CD4-positive, alpha-beta T cell treated with Interleukin-10 for 1 hour (primary cell): ENCODE measurements at regions not wholly inside any gene's neighbourhood (a gene's known extent, or its start where the extent isn't known, plus 50 kb on each side); places are given as distances from the start of the nearest gene placed in this dataset.
"Not testable (repeated sequence)": the region's sequence is repeated elsewhere in the genome, so short reads cannot be mapped to it uniquely, and the experiment has no call there.

Experiments used
- DNase-seq: peaks from one replicate; pipeline ENCODE4 v3.0.0-alpha.2; 2020

- no peak for DNase-seq
Measured at GRCh38 chr12:46711756-46712155, 114.0 kb downstream of the SLC38A4 start.

- DNase-seq, result no peak
Measured at GRCh38 chr12:46710125-46710743, 115.6 kb downstream of the SLC38A4 start.

GRCh38 chr12:46702581-46703344 lies 123.0 kb downstream of the SLC38A4 start:
- DNase-seq, result no peak

GRCh38 chr12:46701356-46701755 lies 124.4 kb downstream of the SLC38A4 start:
- DNase-seq, result no peak

GRCh38 chr12:46699986-46700385 lies 125.8 kb downstream of the SLC38A4 start:
- DNase-seq, result no peak

GRCh38 chr12:46698003-46698402 lies 127.8 kb downstream of the SLC38A4 start:
- no peak for DNase-seq

- no peak for DNase-seq
Measured at GRCh38 chr12:46693518-46693917, 132.3 kb downstream of the SLC38A4 start.

GRCh38 chr12:46693034-46693433 lies 132.8 kb downstream of the SLC38A4 start:
- no peak for DNase-seq

- DNase-seq, result no peak
Measured at GRCh38 chr12:46692606-46693005, 133.2 kb downstream of the SLC38A4 start.

- no peak for DNase-seq
Measured at GRCh38 chr12:46686267-46686942, 139.4 kb downstream of the SLC38A4 start.

GRCh38 chr12:46684243-46684642 lies 141.6 kb downstream of the SLC38A4 start:
- not testable (repeated sequence) for DNase-seq

GRCh38 chr12:46682148-46682547 lies 143.6 kb downstream of the SLC38A4 start:
- no peak for DNase-seq

- no peak for DNase-seq
Measured at GRCh38 chr12:46680506-46680905, 145.3 kb downstream of the SLC38A4 start.

- no peak for DNase-seq
Measured at GRCh38 chr12:46679754-46680153, 146.0 kb downstream of the SLC38A4 start.

- DNase-seq, result no peak
Measured at GRCh38 chr12:46678426-46678825, 147.4 kb downstream of the SLC38A4 start.

GRCh38 chr12:46677749-46678148 lies 148.0 kb downstream of the SLC38A4 start:
- DNase-seq, result no peak

- DNase-seq, result no peak
Measured at GRCh38 chr12:46676797-46677520, 148.8 kb downstream of the SLC38A4 start.

GRCh38 chr12:46676396-46676795 lies 149.4 kb downstream of the SLC38A4 start:
- DNase-seq, result no peak

GRCh38 chr12:46675736-46676135 lies 150.1 kb downstream of the SLC38A4 start:
- DNase-seq, result peak; percentile 40

GRCh38 chr12:46674800-46675199 lies 151.0 kb downstream of the SLC38A4 start:
- no peak for DNase-seq

GRCh38 chr12:46674129-46674528 lies 151.7 kb downstream of the SLC38A4 start:
- no peak for DNase-seq

- DNase-seq, result no peak
Measured at GRCh38 chr12:46671102-46671501, 154.7 kb downstream of the SLC38A4 start.

- no peak for DNase-seq
Measured at GRCh38 chr12:46670636-46671035, 155.2 kb downstream of the SLC38A4 start.
